ENCODE measurements at regions not wholly inside any gene's neighbourhood (a gene's known extent, or its start where the extent isn't known, plus 50 kb on each side); places are given as distances from the start of the nearest gene placed in this dataset.

- DNase-seq (ENCODE audit: low spot score) = no peak
- no peak for TF ChIP-seq CTCF (IDR thresholded peaks at IDR 0.05; ENCODE audit: extremely low read depth, missing control alignments)
These were observed 506.9 kb downstream of the TBC1D4 start for GRCh38 chr13:74975111-74975510.

GRCh38 chr13:74973935-74974879 is 507.8 kb downstream of the TBC1D4 start:
- DNase-seq (ENCODE audit: low spot score) = no peak
- TF ChIP-seq CTCF (IDR thresholded peaks at IDR 0.05; ENCODE audit: extremely low read depth, missing control alignments) = no peak

- TF ChIP-seq CTCF (IDR thresholded peaks at IDR 0.05; ENCODE audit: extremely low read depth, missing control alignments) = no peak
- no peak for DNase-seq (ENCODE audit: low spot score)
These were observed 512.5 kb downstream of the TBC1D4 start for GRCh38 chr13:74969419-74969818.

- DNase-seq (ENCODE audit: low spot score) = no peak
- TF ChIP-seq CTCF (IDR thresholded peaks at IDR 0.05; ENCODE audit: extremely low read depth, missing control alignments) = no peak
These were observed 515.0 kb downstream of the TBC1D4 start for GRCh38 chr13:74966814-74967424.

GRCh38 chr13:74966275-74966674 is 515.7 kb downstream of the TBC1D4 start:
- no peak for TF ChIP-seq CTCF (IDR thresholded peaks at IDR 0.05; ENCODE audit: extremely low read depth, missing control alignments)
- DNase-seq (ENCODE audit: low spot score) = no peak

- DNase-seq (ENCODE audit: low spot score) = no peak
- TF ChIP-seq CTCF (IDR thresholded peaks at IDR 0.05; ENCODE audit: extremely low read depth, missing control alignments) = no peak
These were observed 536.3 kb downstream of the TBC1D4 start for GRCh38 chr13:74945637-74946036.

- no peak for TF ChIP-seq CTCF (IDR thresholded peaks at IDR 0.05; ENCODE audit: extremely low read depth, missing control alignments)
- DNase-seq (ENCODE audit: low spot score) = no peak
These were observed 550.1 kb downstream of the TBC1D4 start for GRCh38 chr13:74931698-74932433.
